Astrocyte (in vitro differentiated cells and primary cell): ENCODE measurements at regions not wholly inside any gene's neighbourhood (a gene's known extent, or its start where the extent isn't known, plus 50 kb on each side); places are given as distances from the start of the nearest gene placed in this dataset.

Experiments
- DNase-seq: peaks from one replicate; pipeline ENCODE4 v3.0.0-alpha.2; 2010; ENCODE audit warnings: low read depth
- FAIRE-seq: peaks from 2 replicates; lab custom pipeline; 2011; peaks lifted over from hg19 to GRCh38; lab: Jason Lieb, UNC
- H2AFZ ChIP-seq: 2 replicates; pipeline ENCODE4 v1.6.0; 2012; ENCODE audit warnings: low read depth, low read length, inconsistent platforms
- H3K27ac ChIP-seq: 2 replicates; pipeline ENCODE4 v1.5.1; 2011; ENCODE audit warnings: low read depth, low read length, inconsistent platforms
- H3K27me3 ChIP-seq: 2 replicates; pipeline ENCODE4 v1.6.0; 2011; ENCODE audit warnings: low read length, inconsistent platforms; ENCODE audit not compliant: insufficient read depth
- H3K36me3 ChIP-seq: 2 replicates; pipeline ENCODE4 v1.5.1; 2011; ENCODE audit warnings: low read length, inconsistent platforms; ENCODE audit not compliant: insufficient read depth
- H3K4me1 ChIP-seq: 2 replicates; pipeline ENCODE4 v1.5.1; 2011; ENCODE audit warnings: low read length, inconsistent platforms; ENCODE audit not compliant: insufficient read depth
- H3K4me2 ChIP-seq: 2 replicates; pipeline ENCODE4 v1.6.0; 2012; ENCODE audit warnings: low read length, inconsistent platforms
- H3K4me3 ChIP-seq: 2 replicates; pipeline ENCODE4 v1.5.1; 2011; ENCODE audit warnings: low read depth, mild to moderate bottlenecking, low read length, inconsistent platforms; ENCODE audit not compliant: insufficient read depth
- H3K79me2 ChIP-seq: 2 replicates; pipeline ENCODE4 v1.6.0; 2012; ENCODE audit warnings: mild to moderate bottlenecking, low read length, inconsistent platforms; ENCODE audit not compliant: insufficient read depth
- H3K9ac ChIP-seq: 2 replicates; pipeline ENCODE4 v1.6.0; 2012; ENCODE audit warnings: mild to moderate bottlenecking, low read length, inconsistent platforms
- H3K9me3 ChIP-seq: 2 replicates; pipeline ENCODE4 v1.5.1; 2012; ENCODE audit warnings: low read depth, mild to moderate bottlenecking, low read length, inconsistent platforms; ENCODE audit not compliant: insufficient read depth
- H4K20me1 ChIP-seq: 2 replicates; pipeline ENCODE4 v1.6.0; 2012; ENCODE audit warnings: low read length, inconsistent platforms; ENCODE audit not compliant: insufficient read depth
- H3K27ac Mint-ChIP-seq: one replicate; pipeline ENCODE4 v1.8.0; 2021; ENCODE audit warnings: mild to moderate bottlenecking, mixed read lengths; ENCODE audit not compliant: unreplicated experiment
- H3K27me3 Mint-ChIP-seq: one replicate; pipeline ENCODE4 v1.8.0; 2021; ENCODE audit warnings: low read depth, mixed read lengths; ENCODE audit not compliant: unreplicated experiment
- H3K36me3 Mint-ChIP-seq: one replicate; pipeline ENCODE4 v1.8.0; 2021; ENCODE audit warnings: low read depth, mixed read lengths; ENCODE audit not compliant: unreplicated experiment
- H3K4me1 Mint-ChIP-seq: one replicate; pipeline ENCODE4 v1.8.0; 2021; ENCODE audit warnings: low read depth, mixed read lengths; ENCODE audit not compliant: unreplicated experiment
- H3K4me3 Mint-ChIP-seq: one replicate; pipeline ENCODE4 v1.8.0; 2021; ENCODE audit warnings: mild to moderate bottlenecking, moderate library complexity, mixed read lengths; ENCODE audit not compliant: unreplicated experiment
- H3K9me3 Mint-ChIP-seq: one replicate; pipeline ENCODE4 v1.8.0; 2021; ENCODE audit warnings: mild to moderate bottlenecking, mixed read lengths; ENCODE audit not compliant: unreplicated experiment
- CTCF ChIP-seq: IDR thresholded peaks from 2 replicates; pipeline ENCODE4 v1.5.1; 2011; ENCODE audit warnings: low read depth, mild to moderate bottlenecking, inconsistent platforms, low read length, moderate library complexity; ENCODE audit not compliant: insufficient read depth
- EZH2 ChIP-seq: IDR thresholded peaks from 2 replicates; pipeline ENCODE4 v1.6.1; 2012; ENCODE audit warnings: mild to moderate bottlenecking, low read length, inconsistent platforms; ENCODE audit not compliant: insufficient read depth

- peaks cover 9% of the 10 kb centered on the region for H3K4me1 Mint-ChIP-seq
- FAIRE-seq: no peak
- peaks cover 85% of the 10 kb centered on the region for H3K27me3 Mint-ChIP-seq
- TF ChIP-seq EZH2 (no peak), CTCF (no peak)
- H3K9me3 Mint-ChIP-seq: peaks cover 7% of the 10 kb centered on the region
- H3K36me3 ChIP-seq: no peaks in the 10 kb centered on the region
- no peak overlapping the region for H3K27ac ChIP-seq
- H3K9me3 ChIP-seq: peaks cover 4% of the 10 kb centered on the region
- H3K4me2 ChIP-seq: no peak overlapping the region
- peaks cover 5% of the 10 kb centered on the region for H3K4me1 ChIP-seq
- H3K4me3 ChIP-seq: no peak overlapping the region
- H3K27ac Mint-ChIP-seq: no peak overlapping the region
- H3K9ac ChIP-seq: no peak overlapping the region
- H3K79me2 ChIP-seq: no peaks in the 10 kb centered on the region
- no peak overlapping the region for H3K4me3 Mint-ChIP-seq
- H3K27me3 ChIP-seq: peaks cover 48% of the 10 kb centered on the region
- H4K20me1 ChIP-seq: no peaks in the 10 kb centered on the region
- H3K36me3 Mint-ChIP-seq: no peaks in the 10 kb centered on the region
- no peak overlapping the region for H2AFZ ChIP-seq
- no peak for DNase-seq
Measured at GRCh38 chr3:193797566-193797965, 204.6 kb downstream of the OPA1 start.

DNA sequence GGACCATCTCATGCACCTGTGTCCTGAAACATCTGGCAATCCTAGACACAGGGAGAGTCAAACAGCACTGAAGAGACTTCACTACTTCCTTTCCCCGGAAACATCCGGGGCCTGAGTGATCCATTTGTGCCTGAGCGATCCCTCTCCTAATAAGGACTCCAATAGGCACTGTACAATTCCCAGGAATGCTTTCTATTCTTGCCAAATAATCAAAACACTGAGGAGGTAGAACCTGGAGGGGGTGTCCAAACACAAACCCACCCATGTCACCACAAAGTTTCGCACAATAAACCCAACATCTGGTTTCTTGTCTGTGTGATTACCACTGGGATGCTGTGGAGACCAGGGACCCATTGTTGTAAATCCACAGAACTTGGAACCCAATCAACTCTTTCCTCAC is 205.0 kb downstream of the OPA1 start:
- Histone ChIP-seq H3K79me2 (no peaks in the 10 kb centered on the region), H3K36me3 (no peaks in the 10 kb centered on the region), H3K4me2 (no peak overlapping the region), H3K27ac (no peak overlapping the region), H3K9ac (no peak overlapping the region), H4K20me1 (no peaks in the 10 kb centered on the region), H3K27me3 (peaks cover 44% of the 10 kb centered on the region), H3K9me3 (peaks cover 4% of the 10 kb centered on the region), H2AFZ (no peak overlapping the region), H3K4me3 (no peak overlapping the region), H3K4me1 (peaks cover 5% of the 10 kb centered on the region)
- no peaks in the 10 kb centered on the region for H3K36me3 Mint-ChIP-seq
- DNase-seq (no peak), FAIRE-seq (no peak)
- H3K4me3 Mint-ChIP-seq: no peak overlapping the region
- H3K9me3 Mint-ChIP-seq: peaks cover 6% of the 10 kb centered on the region
- H3K27me3 Mint-ChIP-seq: peaks cover 85% of the 10 kb centered on the region
- H3K4me1 Mint-ChIP-seq: peaks cover 9% of the 10 kb centered on the region
- no peak for TF ChIP-seq EZH2
- no peak for TF ChIP-seq CTCF
- no peak overlapping the region for H3K27ac Mint-ChIP-seq

GRCh38 chr3:193800138-193801043 is 207.4 kb downstream of the OPA1 start:
- TF ChIP-seq CTCF (no peak), EZH2 (no peak)
- Histone ChIP-seq H3K4me2 (no peak overlapping the region), H3K4me3 (no peak overlapping the region), H3K36me3 (no peaks in the 10 kb centered on the region), H3K4me1 (no peaks in the 10 kb centered on the region), H3K27ac (no peak overlapping the region), H3K27me3 (peaks cover 31% of the 10 kb centered on the region), H3K9ac (no peak overlapping the region), H3K79me2 (no peaks in the 10 kb centered on the region), H4K20me1 (no peaks in the 10 kb centered on the region), H3K9me3 (no peaks in the 10 kb centered on the region), H2AFZ (no peak overlapping the region)
- peaks cover 6% of the 10 kb centered on the region for H3K9me3 Mint-ChIP-seq
- no peak overlapping the region for H3K4me3 Mint-ChIP-seq
- H3K36me3 Mint-ChIP-seq: no peaks in the 10 kb centered on the region
- DNase-seq (no peak), FAIRE-seq (no peak)
- H3K27ac Mint-ChIP-seq: no peak overlapping the region
- H3K27me3 Mint-ChIP-seq: peaks cover 76% of the 10 kb centered on the region
- H3K4me1 Mint-ChIP-seq: no peaks in the 10 kb centered on the region
